ENCODE measurements at regions not wholly inside any gene's neighbourhood (a gene's known extent, or its start where the extent isn't known, plus 50 kb on each side); places are given as distances from the start of the nearest gene placed in this dataset.

DNA sequence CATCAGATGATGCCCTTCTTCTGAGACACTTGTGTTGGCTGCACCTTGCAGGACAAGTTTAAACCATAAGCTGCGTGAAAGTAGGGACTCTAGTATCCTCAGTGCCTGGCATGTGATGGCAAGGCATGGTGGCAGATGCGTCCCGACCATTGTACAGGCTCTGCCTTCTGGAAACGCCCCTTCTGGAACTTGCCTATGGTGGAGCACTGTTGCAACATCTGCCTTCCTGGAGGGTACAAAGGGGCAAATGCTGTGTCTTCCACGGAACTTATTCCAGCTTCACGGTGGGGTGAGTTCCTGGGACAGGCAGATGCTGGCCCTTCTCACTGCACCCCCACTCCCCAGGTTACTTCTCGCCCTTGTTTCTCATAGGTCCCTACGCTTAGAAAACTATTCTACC, 232.8 kb downstream of the THBS2 start:
- TF ChIP-seq CTCF (conservative IDR thresholded peaks at IDR 0.05) (no peak), ZFX (IDR thresholded peaks at IDR 0.05) (no peak)
